Keratinocyte (primary cell): ENCODE measurements at regions not wholly inside any gene's neighbourhood (a gene's known extent, or its start where the extent isn't known, plus 50 kb on each side); places are given as distances from the start of the nearest gene placed in this dataset.
"Not testable (repeated sequence)": the region's sequence is repeated elsewhere in the genome, so short reads cannot be mapped to it uniquely, and the experiment has no call there.

Experiments
- DNase-seq: peaks from one replicate; pipeline ENCODE4 v3.0.0-alpha.2; 2011; ENCODE audit warnings: low read depth, missing footprints, low spot score
- FAIRE-seq: peaks from 2 replicates; lab custom pipeline; 2011; peaks lifted over from hg19 to GRCh38; lab: Jason Lieb, UNC
- H2AFZ ChIP-seq: 2 replicates; pipeline ENCODE4 v1.6.0; 2012; ENCODE audit warnings: low read length, control low read depth, inconsistent platforms; ENCODE audit not compliant: control insufficient read depth
- H3K27ac ChIP-seq: 2 replicates; pipeline ENCODE4 v1.5.1; 2011; ENCODE audit warnings: low read length; ENCODE audit not compliant: control insufficient read depth, insufficient read depth
- H3K27me3 ChIP-seq: 3 replicates; pipeline ENCODE4 v1.6.0; 2011; ENCODE audit warnings: low read length; ENCODE audit not compliant: control insufficient read depth, insufficient read depth; ENCODE audit errors: extremely low read depth
- H3K36me3 ChIP-seq, 2 experiments: 2 replicates in 1 of 2; 3 replicates in 1 of 2; pipeline ENCODE4 v1.5.1; 2011; ENCODE audit warnings: low read length in 2 of 2, mild to moderate bottlenecking in 1 of 2; ENCODE audit not compliant: control insufficient read depth in 2 of 2, insufficient read depth in 2 of 2; ENCODE audit errors: extremely low read depth in 1 of 2
- H3K4me1 ChIP-seq: 3 replicates; pipeline ENCODE4 v1.5.1; 2011; ENCODE audit warnings: low read length; ENCODE audit not compliant: control insufficient read depth, insufficient read depth; ENCODE audit errors: extremely low read depth
- H3K4me2 ChIP-seq: 3 replicates; pipeline ENCODE4 v1.6.0; 2011; ENCODE audit warnings: low read depth, low read length; ENCODE audit not compliant: control insufficient read depth, insufficient read depth; ENCODE audit errors: extremely low read depth
- H3K4me3 ChIP-seq, 3 experiments: fragments of 200-600 bp in 1 of 3; sonication (generic) in 1 of 3; 2 replicates in 2 of 3; 3 replicates in 1 of 3; pipeline ENCODE4 v1.5.1; 2011 to 2016; ENCODE audit warnings: low read length in 3 of 3, mild to moderate bottlenecking in 3 of 3, control low read depth in 2 of 3, inconsistent platforms in 1 of 3, low read depth in 1 of 3, mixed read lengths in 1 of 3, mixed run types in 1 of 3, moderate library complexity in 1 of 3; ENCODE audit not compliant: control insufficient read depth in 2 of 3, insufficient read depth in 2 of 3; ENCODE audit errors: extremely low read depth in 1 of 3
- H3K79me2 ChIP-seq: 2 replicates; pipeline ENCODE4 v1.6.0; 2012; ENCODE audit warnings: low read length; ENCODE audit not compliant: control insufficient read depth, insufficient read depth
- H3K9ac ChIP-seq: 3 replicates; pipeline ENCODE4 v1.6.0; 2011; ENCODE audit warnings: low read length; ENCODE audit not compliant: control insufficient read depth, insufficient read depth; ENCODE audit errors: extremely low read depth
- H3K9me1 ChIP-seq: 3 replicates; pipeline ENCODE4 v1.6.0; 2011; ENCODE audit warnings: low read length; ENCODE audit not compliant: control insufficient read depth, insufficient read depth; ENCODE audit errors: extremely low read depth
- H3K9me3 ChIP-seq: 2 replicates; pipeline ENCODE4 v1.5.1; 2012; ENCODE audit warnings: low read depth, low read length; ENCODE audit not compliant: control insufficient read depth
- H4K20me1 ChIP-seq: 3 replicates; pipeline ENCODE4 v1.6.0; 2011; ENCODE audit warnings: low read length; ENCODE audit not compliant: control insufficient read depth, insufficient read depth; ENCODE audit errors: extremely low read depth
- EZH2 ChIP-seq: IDR thresholded peaks from one replicate; pipeline ENCODE4 v1.6.1; 2012; ENCODE audit warnings: inconsistent platforms, mild to moderate bottlenecking, low read length, moderate library complexity
- dilution Hi-C: fragments of 300-500 bp; cut with MboI; formaldehyde crosslinking; loops from one replicate; pipeline ENCODE4 v1.7.0; 2020; ENCODE audit warnings: low sequenced_read_pairs; ENCODE audit not compliant: extremely low pct_ligation_motif_present
- TF ChIP-seq, protein P1 (sequence below), 3 experiments: IDR thresholded peaks in 1 of 3; conservative IDR thresholded peaks in 1 of 3; optimal IDR thresholded peaks in 1 of 3; 2 replicates in 2 of 3; 3 replicates in 1 of 3; pipeline versions ENCODE3 to v1.5.1; 2011; ENCODE audit warnings: low read length in 3 of 3, mild to moderate bottlenecking in 3 of 3, moderate library complexity in 2 of 3, control low read depth in 1 of 3, inconsistent platforms in 1 of 3; ENCODE audit not compliant: insufficient read depth in 2 of 3; ENCODE audit errors: extremely low read depth in 1 of 3

DNA sequence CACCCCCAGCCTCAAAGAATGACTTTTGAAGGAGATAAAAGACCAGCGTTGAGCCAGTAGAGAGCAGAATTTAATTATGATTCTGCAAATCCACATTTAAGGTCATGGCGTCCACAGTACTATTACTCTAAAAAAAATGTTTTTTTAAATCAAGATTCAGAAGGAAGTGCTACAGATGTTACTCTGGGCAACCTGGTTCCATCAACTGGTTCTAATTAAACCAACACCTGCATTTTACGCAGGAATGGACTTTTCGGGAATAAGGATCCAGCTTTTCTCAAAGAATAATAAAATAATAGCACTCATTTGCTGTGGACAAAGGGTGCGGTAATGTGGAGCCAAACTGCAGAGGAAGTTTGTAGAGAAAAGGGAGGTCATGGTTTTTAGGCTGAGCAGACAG, 62.9 kb upstream of the IPO5 start:
- Histone ChIP-seq H3K9ac (no peak overlapping the region), H3K4me3 (no peak overlapping the region), H3K4me2 (no peak overlapping the region), H3K36me3 (no peaks in the 10 kb centered on the region), H3K27me3 (no peaks in the 10 kb centered on the region), H2AFZ (no peak overlapping the region), H4K20me1 (no peaks in the 10 kb centered on the region), H3K27ac (no peak overlapping the region), H3K9me3 (no peaks in the 10 kb centered on the region), H3K9me1 (no peaks in the 10 kb centered on the region), H3K79me2 (no peaks in the 10 kb centered on the region), H3K4me1 (no peaks in the 10 kb centered on the region)
- dilution Hi-C loops, result no loop called here
- FAIRE-seq (no peak), DNase-seq (no peak)
- TF ChIP-seq EZH2, result no peak
- TF ChIP-seq, protein P1, sequence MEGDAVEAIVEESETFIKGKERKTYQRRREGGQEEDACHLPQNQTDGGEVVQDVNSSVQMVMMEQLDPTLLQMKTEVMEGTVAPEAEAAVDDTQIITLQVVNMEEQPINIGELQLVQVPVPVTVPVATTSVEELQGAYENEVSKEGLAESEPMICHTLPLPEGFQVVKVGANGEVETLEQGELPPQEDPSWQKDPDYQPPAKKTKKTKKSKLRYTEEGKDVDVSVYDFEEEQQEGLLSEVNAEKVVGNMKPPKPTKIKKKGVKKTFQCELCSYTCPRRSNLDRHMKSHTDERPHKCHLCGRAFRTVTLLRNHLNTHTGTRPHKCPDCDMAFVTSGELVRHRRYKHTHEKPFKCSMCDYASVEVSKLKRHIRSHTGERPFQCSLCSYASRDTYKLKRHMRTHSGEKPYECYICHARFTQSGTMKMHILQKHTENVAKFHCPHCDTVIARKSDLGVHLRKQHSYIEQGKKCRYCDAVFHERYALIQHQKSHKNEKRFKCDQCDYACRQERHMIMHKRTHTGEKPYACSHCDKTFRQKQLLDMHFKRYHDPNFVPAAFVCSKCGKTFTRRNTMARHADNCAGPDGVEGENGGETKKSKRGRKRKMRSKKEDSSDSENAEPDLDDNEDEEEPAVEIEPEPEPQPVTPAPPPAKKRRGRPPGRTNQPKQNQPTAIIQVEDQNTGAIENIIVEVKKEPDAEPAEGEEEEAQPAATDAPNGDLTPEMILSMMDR (optimal IDR thresholded peaks at IDR 0.05 in 1 of 3, IDR thresholded peaks at IDR 0.05 in 1 of 3, conservative IDR thresholded peaks at IDR 0.05 in 1 of 3; ENCODE audit: extremely low read depth in 1 of 3, insufficient read depth in 2 of 3, low read length in 3 of 3), result no peak

DNA sequence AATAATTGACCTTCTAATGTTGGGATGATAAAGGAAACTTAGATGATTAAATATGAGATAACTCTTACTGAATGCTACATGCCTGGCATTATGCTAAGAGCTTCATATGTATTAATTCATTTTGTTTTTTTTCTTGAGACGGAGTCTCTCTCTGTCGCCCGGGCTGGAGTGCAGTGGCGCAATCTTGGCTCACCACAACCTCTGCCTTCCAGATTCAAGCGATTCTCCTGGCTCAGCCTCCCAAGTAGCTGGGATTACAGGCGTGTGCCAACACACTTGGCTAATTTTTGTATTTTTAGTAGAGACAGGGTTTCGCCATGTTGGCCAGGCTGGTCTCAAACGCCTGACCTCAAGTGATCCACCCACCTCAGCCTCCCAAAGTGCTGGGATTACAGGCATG, 61.5 kb upstream of the IPO5 start:
- H3K27me3 ChIP-seq, H3K9ac ChIP-seq, H3K9me1 ChIP-seq, FAIRE-seq, H4K20me1 ChIP-seq, dilution Hi-C loops, H3K36me3 ChIP-seq, H3K27ac ChIP-seq, H3K9me3 ChIP-seq, H3K79me2 ChIP-seq, DNase-seq, H2AFZ ChIP-seq, H3K4me2 ChIP-seq, H3K4me3 ChIP-seq, H3K4me1 ChIP-seq: not testable (repeated sequence)

DNA sequence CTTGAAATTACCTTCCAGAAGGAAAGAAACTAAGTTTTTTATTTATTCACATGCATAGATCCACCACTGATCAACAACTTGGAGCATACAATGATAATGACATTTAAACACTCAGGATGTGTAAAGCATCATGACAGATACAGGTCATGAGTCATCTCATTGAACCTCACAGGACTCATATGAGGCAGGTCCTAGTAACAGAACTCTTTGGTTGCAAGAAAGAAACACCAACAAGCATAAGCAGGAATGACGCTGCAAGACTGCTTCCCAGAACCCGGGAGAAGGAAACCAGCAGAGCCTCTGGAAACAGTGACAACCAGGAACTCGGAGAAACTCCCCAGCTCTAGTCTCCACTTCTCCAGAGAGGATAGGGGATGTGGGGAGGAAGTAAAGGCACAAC, 60.8 kb upstream of the IPO5 start:
- dilution Hi-C loops, result no loop called here
- Histone ChIP-seq H3K4me2 (no peak overlapping the region), H3K36me3 (no peaks in the 10 kb centered on the region), H2AFZ (no peak overlapping the region), H3K4me1 (no peaks in the 10 kb centered on the region), H3K79me2 (no peaks in the 10 kb centered on the region), H3K27me3 (no peaks in the 10 kb centered on the region), H3K9ac (no peak overlapping the region), H4K20me1 (no peaks in the 10 kb centered on the region), H3K27ac (no peak overlapping the region), H3K9me1 (no peaks in the 10 kb centered on the region), H3K9me3 (no peaks in the 10 kb centered on the region), H3K4me3 (no peak overlapping the region)
- TF ChIP-seq, protein P1 (optimal IDR thresholded peaks at IDR 0.05 in 1 of 3, IDR thresholded peaks at IDR 0.05 in 1 of 3, conservative IDR thresholded peaks at IDR 0.05 in 1 of 3; ENCODE audit: extremely low read depth in 1 of 3, insufficient read depth in 2 of 3, low read length in 3 of 3), result no peak
- no peak for TF ChIP-seq EZH2
- FAIRE-seq, result no peak
- no peak for DNase-seq
